ENCODE measurements at regions not wholly inside any gene's neighbourhood (a gene's known extent, or its start where the extent isn't known, plus 50 kb on each side); places are given as distances from the start of the nearest gene placed in this dataset.

DNA sequence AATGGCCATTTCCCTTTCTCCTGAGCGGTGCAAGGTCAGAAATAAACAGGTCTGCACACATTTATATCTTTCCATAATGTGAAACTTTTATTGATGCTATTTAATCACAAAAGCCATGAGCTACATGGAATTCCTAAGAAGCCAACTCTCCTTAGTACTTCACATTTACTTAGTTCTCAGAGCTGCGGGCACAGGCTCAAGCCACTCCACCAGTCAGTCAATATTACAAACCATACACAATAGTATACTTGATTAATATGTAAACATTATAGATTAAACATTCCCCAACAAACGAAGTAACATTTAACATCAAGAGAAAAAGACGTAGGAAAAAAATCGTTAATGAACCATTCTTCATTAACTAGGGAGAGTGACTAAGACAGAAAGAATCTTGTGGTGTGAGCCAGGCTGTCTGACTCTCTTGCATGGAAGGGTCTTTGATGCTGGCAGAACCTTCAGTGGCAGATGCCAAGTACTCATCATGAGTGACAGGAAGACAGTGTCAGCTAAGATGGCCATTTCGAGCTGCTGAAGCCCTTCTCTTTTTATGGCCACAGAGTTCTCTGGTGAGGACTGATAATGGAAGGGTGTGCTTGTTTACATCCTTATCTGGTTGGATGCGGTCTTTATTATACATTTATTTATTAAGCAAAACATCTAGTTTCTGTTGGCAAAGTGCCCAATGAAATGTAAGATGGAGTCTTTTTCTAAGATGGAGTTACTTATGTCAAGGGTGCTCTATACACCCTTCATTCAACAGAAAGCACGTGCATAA lies 115.5 kb upstream of the TUT7 start:
- H3K4me1 ChIP-seq (ENCODE audit: insufficient read depth, low read length, poor library complexity, severe bottlenecking) = no peaks in the 10 kb centered on the region
- TF ChIP-seq, protein P1, sequence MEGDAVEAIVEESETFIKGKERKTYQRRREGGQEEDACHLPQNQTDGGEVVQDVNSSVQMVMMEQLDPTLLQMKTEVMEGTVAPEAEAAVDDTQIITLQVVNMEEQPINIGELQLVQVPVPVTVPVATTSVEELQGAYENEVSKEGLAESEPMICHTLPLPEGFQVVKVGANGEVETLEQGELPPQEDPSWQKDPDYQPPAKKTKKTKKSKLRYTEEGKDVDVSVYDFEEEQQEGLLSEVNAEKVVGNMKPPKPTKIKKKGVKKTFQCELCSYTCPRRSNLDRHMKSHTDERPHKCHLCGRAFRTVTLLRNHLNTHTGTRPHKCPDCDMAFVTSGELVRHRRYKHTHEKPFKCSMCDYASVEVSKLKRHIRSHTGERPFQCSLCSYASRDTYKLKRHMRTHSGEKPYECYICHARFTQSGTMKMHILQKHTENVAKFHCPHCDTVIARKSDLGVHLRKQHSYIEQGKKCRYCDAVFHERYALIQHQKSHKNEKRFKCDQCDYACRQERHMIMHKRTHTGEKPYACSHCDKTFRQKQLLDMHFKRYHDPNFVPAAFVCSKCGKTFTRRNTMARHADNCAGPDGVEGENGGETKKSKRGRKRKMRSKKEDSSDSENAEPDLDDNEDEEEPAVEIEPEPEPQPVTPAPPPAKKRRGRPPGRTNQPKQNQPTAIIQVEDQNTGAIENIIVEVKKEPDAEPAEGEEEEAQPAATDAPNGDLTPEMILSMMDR (conservative IDR thresholded peaks at IDR 0.05; ENCODE audit: low read length) = no peak
- no peak for TF ChIP-seq EZH2phosphoT487 (IDR thresholded peaks at IDR 0.05; ENCODE audit: borderline replicate concordance)
- H3K4me3 ChIP-seq (ENCODE audit: low read length, poor library complexity, severe bottlenecking) = no peak overlapping the region
- no peak overlapping the region for H3K4me2 ChIP-seq (ENCODE audit: low read depth, low read length, poor library complexity, severe bottlenecking)
- H3K9me3 ChIP-seq (ENCODE audit: insufficient read depth, low read depth, low read length) = no peaks in the 10 kb centered on the region
- no peak overlapping the region for H2AFZ ChIP-seq (ENCODE audit: low read length)
- H3K9ac ChIP-seq (ENCODE audit: low read depth, low read length, poor library complexity, severe bottlenecking) = no peak overlapping the region
- no peaks in the 10 kb centered on the region for H4K20me1 ChIP-seq (ENCODE audit: insufficient read depth, low read length, poor library complexity, severe bottlenecking)
- H3F3A ChIP-seq (ENCODE audit: low read depth) = no peaks in the 10 kb centered on the region
- H3K9me2 ChIP-seq (replicated peaks; ENCODE audit: low read depth, low read length) = no peaks in the 10 kb centered on the region
- no peaks in the 10 kb centered on the region for H3K27me3 ChIP-seq (ENCODE audit: insufficient read depth, low read length, poor library complexity, severe bottlenecking)
- H3K79me2 ChIP-seq (ENCODE audit: insufficient read depth, low read length) = no peaks in the 10 kb centered on the region
- no peaks in the 10 kb centered on the region for H3K36me3 ChIP-seq (ENCODE audit: insufficient read depth, low read length)

DNA sequence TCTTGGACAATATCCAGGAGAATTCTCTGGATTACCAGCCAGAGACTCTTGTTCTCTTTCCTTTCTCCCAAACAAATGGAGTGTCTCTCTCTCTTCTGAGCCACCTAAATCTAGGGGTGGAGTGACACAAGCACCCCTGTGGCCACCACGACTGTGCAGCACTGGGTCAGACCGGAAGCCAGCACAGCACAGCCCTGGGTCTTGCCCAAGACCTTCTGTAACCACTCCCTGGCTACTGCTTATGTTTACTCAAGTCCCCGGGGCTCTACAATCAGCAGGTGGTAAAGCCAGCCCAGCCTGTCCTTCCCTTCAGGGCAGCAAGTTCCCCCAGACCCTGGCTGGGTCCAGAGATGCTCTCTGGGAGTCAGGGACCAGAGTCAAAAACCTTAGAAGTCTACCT lies 110.0 kb upstream of the TUT7 start:
- Histone ChIP-seq H3K4me2 (ENCODE audit: low read depth, low read length, poor library complexity, severe bottlenecking) (no peak overlapping the region), H3K9ac (ENCODE audit: low read depth, low read length, poor library complexity, severe bottlenecking) (no peak overlapping the region), H3K4me3 (ENCODE audit: low read length, poor library complexity, severe bottlenecking) (no peak overlapping the region), H3K9me3 (ENCODE audit: insufficient read depth, low read depth, low read length) (no peaks in the 10 kb centered on the region), H3K9me2 (replicated peaks; ENCODE audit: low read depth, low read length) (no peaks in the 10 kb centered on the region), H3K4me1 (ENCODE audit: insufficient read depth, low read length, poor library complexity, severe bottlenecking) (no peaks in the 10 kb centered on the region), H2AFZ (ENCODE audit: low read length) (no peak overlapping the region), H3K36me3 (ENCODE audit: insufficient read depth, low read length) (no peaks in the 10 kb centered on the region), H3F3A (ENCODE audit: low read depth) (no peaks in the 10 kb centered on the region), H3K79me2 (ENCODE audit: insufficient read depth, low read length) (no peaks in the 10 kb centered on the region), H3K27me3 (ENCODE audit: insufficient read depth, low read length, poor library complexity, severe bottlenecking) (no peaks in the 10 kb centered on the region), H4K20me1 (ENCODE audit: insufficient read depth, low read length, poor library complexity, severe bottlenecking) (no peaks in the 10 kb centered on the region)
- TF ChIP-seq, protein P1 (conservative IDR thresholded peaks at IDR 0.05; ENCODE audit: low read length) = no peak
- no peak for TF ChIP-seq EZH2phosphoT487 (IDR thresholded peaks at IDR 0.05; ENCODE audit: borderline replicate concordance)

DNA sequence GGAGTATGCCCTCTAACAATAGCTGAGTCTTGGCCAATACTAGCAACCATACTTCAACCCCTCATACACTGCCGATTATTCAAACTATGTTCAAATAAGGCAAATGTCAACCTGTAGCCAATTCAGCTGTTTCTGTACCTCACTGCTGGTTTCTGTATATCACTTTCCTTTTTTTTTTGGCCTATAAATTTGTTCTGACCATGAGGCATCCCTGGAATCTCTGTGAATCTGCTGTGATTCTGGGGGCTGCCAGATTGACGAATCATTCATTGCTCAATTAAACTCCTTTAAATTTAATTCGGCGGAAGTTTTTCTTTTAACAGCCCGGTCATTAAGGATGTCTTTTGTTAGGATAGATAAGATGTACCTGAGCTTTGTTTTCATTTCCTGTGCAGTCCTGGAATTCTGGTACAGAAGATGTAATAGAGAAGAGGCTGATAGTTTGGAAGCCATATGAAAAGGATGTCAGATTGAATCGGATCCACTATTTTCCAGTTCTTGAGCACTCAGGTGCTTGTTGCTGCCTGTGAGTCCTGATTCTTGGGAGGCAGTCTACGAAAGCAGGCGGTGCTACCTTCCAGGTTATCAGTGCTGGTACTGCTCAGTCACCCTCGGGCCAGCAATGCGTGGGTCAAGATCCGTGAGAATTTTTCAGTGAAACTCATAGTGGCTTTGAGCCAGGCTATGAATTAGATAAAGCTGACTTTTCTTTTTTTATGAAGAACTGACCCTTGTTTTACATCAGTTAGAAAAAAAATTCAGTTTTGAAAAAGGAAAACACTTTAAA lies 106.2 kb upstream of the TUT7 start:
- H3K4me1 ChIP-seq (ENCODE audit: insufficient read depth, low read length, poor library complexity, severe bottlenecking) = no peaks in the 10 kb centered on the region
- H3K79me2 ChIP-seq (ENCODE audit: insufficient read depth, low read length) = no peaks in the 10 kb centered on the region
- H3F3A ChIP-seq (ENCODE audit: low read depth) = no peaks in the 10 kb centered on the region
- no peak overlapping the region for H3K4me2 ChIP-seq (ENCODE audit: low read depth, low read length, poor library complexity, severe bottlenecking)
- no peaks in the 10 kb centered on the region for H3K9me2 ChIP-seq (replicated peaks; ENCODE audit: low read depth, low read length)
- H3K9ac ChIP-seq (ENCODE audit: low read depth, low read length, poor library complexity, severe bottlenecking) = no peak overlapping the region
- H4K20me1 ChIP-seq (ENCODE audit: insufficient read depth, low read length, poor library complexity, severe bottlenecking) = no peaks in the 10 kb centered on the region
- H3K36me3 ChIP-seq (ENCODE audit: insufficient read depth, low read length) = no peaks in the 10 kb centered on the region
- H2AFZ ChIP-seq (ENCODE audit: low read length) = no peak overlapping the region
- H3K9me3 ChIP-seq (ENCODE audit: insufficient read depth, low read depth, low read length) = no peaks in the 10 kb centered on the region
- TF ChIP-seq EZH2phosphoT487 (IDR thresholded peaks at IDR 0.05; ENCODE audit: borderline replicate concordance) = no peak
- TF ChIP-seq, protein P1 (conservative IDR thresholded peaks at IDR 0.05; ENCODE audit: low read length) = no peak
- H3K27me3 ChIP-seq (ENCODE audit: insufficient read depth, low read length, poor library complexity, severe bottlenecking) = no peaks in the 10 kb centered on the region
- H3K4me3 ChIP-seq (ENCODE audit: low read length, poor library complexity, severe bottlenecking) = no peak overlapping the region

Measured in Loucy (cell line).